ENCODE measurements at regions not wholly inside any gene's neighbourhood (a gene's known extent, or its start where the extent isn't known, plus 50 kb on each side); places are given as distances from the start of the nearest gene placed in this dataset.

DNA sequence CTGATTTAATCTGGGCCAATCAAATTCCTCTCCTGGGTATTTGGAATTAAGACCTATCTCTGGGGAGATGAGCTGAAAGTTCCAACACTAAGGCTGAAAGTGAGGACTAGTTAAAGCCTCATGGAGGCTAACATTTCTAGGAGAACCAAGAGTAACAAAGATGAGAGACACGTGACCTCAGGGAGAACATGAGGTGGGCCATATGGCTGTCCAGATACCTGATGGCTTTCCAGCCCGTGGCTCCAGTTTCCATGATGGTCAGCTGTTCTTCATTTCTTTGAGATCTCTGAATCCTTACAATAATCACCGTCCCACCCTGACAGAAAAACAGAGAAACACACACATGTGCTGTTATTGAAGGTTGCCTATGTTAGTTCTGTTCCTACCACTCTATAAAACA is 66.1 kb downstream of the LEPR start:
- Histone ChIP-seq H4K12ac (ENCODE audit: low read depth, low read length) (no peak overlapping the region), H3K9ac (ENCODE audit: low read length) (no peak overlapping the region), H2AK5ac (ENCODE audit: low read length) (no peak overlapping the region), H2BK12ac (ENCODE audit: low read length) (no peak overlapping the region), H3K18ac (ENCODE audit: low read length) (no peak overlapping the region), H3K14ac (ENCODE audit: low read length) (no peak overlapping the region), H3K4me3 (ENCODE audit: low read depth, low read length) (no peak overlapping the region), H2AFZ (ENCODE audit: insufficient read depth, low read length, poor library complexity) (no peak overlapping the region), H3K79me2 (ENCODE audit: control insufficient read depth, insufficient read depth, low read length, poor library complexity) (no peaks in the 10 kb centered on the region), H3K4me2 (ENCODE audit: low read length) (no peak overlapping the region), H3K36me3 (ENCODE audit: control insufficient read depth in 1 of 2, insufficient read depth in 2 of 2, low read length in 2 of 2) (no peaks in the 10 kb centered on the region), H2BK120ac (ENCODE audit: insufficient read depth, low read length, poor library complexity) (no peak overlapping the region), H3K79me1 (ENCODE audit: low read length) (no peaks in the 10 kb centered on the region), H3K4me1 (ENCODE audit: control insufficient read depth in 1 of 2, insufficient read depth in 2 of 2, low read length in 2 of 2) (no peaks in the 10 kb centered on the region), H3K9me3 (ENCODE audit: insufficient read depth, low read depth, low read length) (no peaks in the 10 kb centered on the region), H2BK5ac (ENCODE audit: low read depth, low read length, poor library complexity) (no peak overlapping the region), H3K27me3 (ENCODE audit: insufficient read depth, low read length) (no peaks in the 10 kb centered on the region), H4K8ac (ENCODE audit: low read depth, low read length) (no peak overlapping the region), H3K4ac (ENCODE audit: low read depth, low read length) (no peak overlapping the region), H3K27ac (ENCODE audit: low read depth, low read length) (no peak overlapping the region), H4K91ac (ENCODE audit: low read depth, low read length) (no peak overlapping the region), H3K23ac (ENCODE audit: low read length) (no peak overlapping the region)
- DNase-seq = no peak
- no CpG with 5 or more reads among the region's 3 CpGs for WGBS (ENCODE audit: extremely low coverage, insufficient coverage, insufficient read length)

DNA sequence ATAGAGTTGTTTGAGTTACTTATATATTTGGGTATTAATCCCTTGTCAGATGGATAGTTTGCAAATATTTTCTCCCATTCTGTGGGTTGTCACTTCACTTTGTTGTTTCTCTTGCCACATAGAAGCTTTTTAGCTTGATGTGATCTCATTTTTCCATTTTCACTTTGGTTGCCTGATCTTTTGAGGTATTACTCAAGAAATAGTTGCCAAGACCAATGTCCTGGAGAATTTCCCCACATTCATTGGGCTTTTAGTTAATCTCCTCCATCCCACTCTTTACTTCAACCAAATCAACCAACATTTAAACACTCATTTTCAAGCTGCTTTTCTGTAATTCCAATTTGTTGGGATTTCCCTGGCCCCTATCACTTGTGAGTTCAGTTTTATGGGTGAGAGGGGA is 69.0 kb downstream of the LEPR start:
- Histone ChIP-seq H3K4me1 (ENCODE audit: control insufficient read depth in 1 of 2, insufficient read depth in 2 of 2, low read length in 2 of 2) (no peaks in the 10 kb centered on the region), H4K12ac (ENCODE audit: low read depth, low read length) (no peak overlapping the region), H2BK120ac (ENCODE audit: insufficient read depth, low read length, poor library complexity) (no peak overlapping the region), H2BK5ac (ENCODE audit: low read depth, low read length, poor library complexity) (no peak overlapping the region), H3K23ac (ENCODE audit: low read length) (no peak overlapping the region), H3K4ac (ENCODE audit: low read depth, low read length) (no peak overlapping the region), H3K4me2 (ENCODE audit: low read length) (no peak overlapping the region), H4K91ac (ENCODE audit: low read depth, low read length) (no peak overlapping the region), H2AK5ac (ENCODE audit: low read length) (no peak overlapping the region), H3K79me2 (ENCODE audit: control insufficient read depth, insufficient read depth, low read length, poor library complexity) (no peaks in the 10 kb centered on the region), H3K18ac (ENCODE audit: low read length) (no peak overlapping the region), H2AFZ (ENCODE audit: insufficient read depth, low read length, poor library complexity) (no peak overlapping the region), H3K27me3 (ENCODE audit: insufficient read depth, low read length) (no peaks in the 10 kb centered on the region), H3K9ac (ENCODE audit: low read length) (no peak overlapping the region), H2BK12ac (ENCODE audit: low read length) (no peak overlapping the region), H3K4me3 (ENCODE audit: low read depth, low read length) (no peak overlapping the region), H4K8ac (ENCODE audit: low read depth, low read length) (no peak overlapping the region), H3K9me3 (ENCODE audit: insufficient read depth, low read depth, low read length) (no peaks in the 10 kb centered on the region), H3K14ac (ENCODE audit: low read length) (no peak overlapping the region), H3K36me3 (ENCODE audit: control insufficient read depth in 1 of 2, insufficient read depth in 2 of 2, low read length in 2 of 2) (no peaks in the 10 kb centered on the region), H3K27ac (ENCODE audit: low read depth, low read length) (no peak overlapping the region), H3K79me1 (ENCODE audit: low read length) (no peaks in the 10 kb centered on the region)
- no peak for DNase-seq

DNA sequence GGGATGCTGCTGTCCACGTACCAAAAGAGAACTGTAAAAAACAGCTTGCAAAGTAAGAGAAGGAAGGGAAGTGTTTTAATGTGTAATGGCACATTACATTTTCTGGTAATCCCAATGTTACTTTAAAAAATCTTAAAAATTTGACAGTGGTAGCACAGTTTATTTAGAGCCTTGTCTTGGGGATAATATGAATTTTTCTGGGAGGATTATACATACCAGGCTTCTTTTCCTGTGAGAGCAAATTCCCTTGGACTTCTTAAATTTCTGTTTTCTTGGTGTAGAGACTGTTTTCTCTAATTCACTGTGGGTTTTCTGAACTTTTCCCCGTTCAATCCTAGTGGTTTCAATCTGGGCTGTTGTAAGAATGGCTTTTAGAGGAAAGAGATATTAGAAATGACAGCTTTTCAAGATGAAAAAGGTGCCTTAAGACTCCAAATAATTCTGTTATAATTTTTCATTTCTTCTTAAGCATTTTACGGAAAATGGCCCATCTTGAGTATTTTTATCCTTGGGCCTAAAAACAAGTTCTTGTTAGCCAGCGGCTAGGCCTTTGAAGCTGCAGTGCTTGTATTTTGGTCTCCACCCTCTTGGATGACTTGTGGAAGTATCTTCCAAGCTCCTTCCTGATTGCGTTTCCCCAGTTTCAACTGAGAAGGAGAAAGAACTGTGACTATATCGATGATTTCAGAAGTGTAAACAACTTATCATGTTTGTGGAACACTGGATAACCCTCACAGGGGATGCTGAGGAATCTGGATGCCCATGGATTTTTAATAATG is 70.0 kb downstream of the LEPR start:
- Histone ChIP-seq H3K18ac (ENCODE audit: low read length) (no peak overlapping the region), H2AFZ (ENCODE audit: insufficient read depth, low read length, poor library complexity) (no peak overlapping the region), H3K79me1 (ENCODE audit: low read length) (no peaks in the 10 kb centered on the region), H4K91ac (ENCODE audit: low read depth, low read length) (no peak overlapping the region), H3K4me3 (ENCODE audit: low read depth, low read length) (no peak overlapping the region), H3K9ac (ENCODE audit: low read length) (no peak overlapping the region), H2AK5ac (ENCODE audit: low read length) (no peak overlapping the region), H3K9me3 (ENCODE audit: insufficient read depth, low read depth, low read length) (no peaks in the 10 kb centered on the region), H3K4ac (ENCODE audit: low read depth, low read length) (no peak overlapping the region), H2BK12ac (ENCODE audit: low read length) (no peak overlapping the region), H3K4me1 (ENCODE audit: control insufficient read depth in 1 of 2, insufficient read depth in 2 of 2, low read length in 2 of 2) (no peaks in the 10 kb centered on the region), H3K27me3 (ENCODE audit: insufficient read depth, low read length) (no peaks in the 10 kb centered on the region), H3K23ac (ENCODE audit: low read length) (no peak overlapping the region), H3K36me3 (ENCODE audit: control insufficient read depth in 1 of 2, insufficient read depth in 2 of 2, low read length in 2 of 2) (no peaks in the 10 kb centered on the region), H4K12ac (ENCODE audit: low read depth, low read length) (no peak overlapping the region), H2BK5ac (ENCODE audit: low read depth, low read length, poor library complexity) (no peak overlapping the region), H4K8ac (ENCODE audit: low read depth, low read length) (no peak overlapping the region), H3K4me2 (ENCODE audit: low read length) (no peak overlapping the region), H3K27ac (ENCODE audit: low read depth, low read length) (no peak overlapping the region), H2BK120ac (ENCODE audit: insufficient read depth, low read length, poor library complexity) (no peak overlapping the region), H3K14ac (ENCODE audit: low read length) (no peak overlapping the region), H3K79me2 (ENCODE audit: control insufficient read depth, insufficient read depth, low read length, poor library complexity) (no peaks in the 10 kb centered on the region)
- no peak for DNase-seq
- no CpG with 5 or more reads among the region's 6 CpGs for WGBS (ENCODE audit: extremely low coverage, insufficient coverage, insufficient read length)

DNA sequence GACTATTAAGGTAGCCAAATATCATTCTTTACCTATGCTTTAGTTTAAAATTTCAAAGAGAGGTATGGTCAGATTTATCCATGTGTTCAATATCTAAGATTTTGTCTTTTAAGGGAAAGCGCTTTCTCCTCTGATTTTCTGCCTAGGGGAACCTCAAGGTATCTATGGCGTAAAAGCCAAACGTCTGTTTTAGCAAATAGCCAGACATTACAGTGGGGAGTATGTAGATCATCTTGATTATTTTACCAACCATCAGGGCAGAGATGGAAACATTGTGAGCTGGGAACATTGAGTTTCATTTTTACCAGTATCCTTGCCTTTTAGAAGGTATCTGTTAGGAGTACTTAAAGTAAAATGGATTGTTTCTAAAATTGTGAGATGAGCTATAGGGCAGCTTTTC is 71.0 kb downstream of the LEPR start:
- no peak overlapping the region for H2AFZ ChIP-seq (ENCODE audit: insufficient read depth, low read length, poor library complexity)
- no peak overlapping the region for H2AK5ac ChIP-seq (ENCODE audit: low read length)
- H3K79me1 ChIP-seq (ENCODE audit: low read length) = no peaks in the 10 kb centered on the region
- H4K91ac ChIP-seq (ENCODE audit: low read depth, low read length) = no peak overlapping the region
- H4K12ac ChIP-seq (ENCODE audit: low read depth, low read length) = no peak overlapping the region
- H3K23ac ChIP-seq (ENCODE audit: low read length) = no peak overlapping the region
- no peak overlapping the region for H2BK120ac ChIP-seq (ENCODE audit: insufficient read depth, low read length, poor library complexity)
- H3K4me2 ChIP-seq (ENCODE audit: low read length) = no peak overlapping the region
- no peaks in the 10 kb centered on the region for H3K9me3 ChIP-seq (ENCODE audit: insufficient read depth, low read depth, low read length)
- H3K79me2 ChIP-seq (ENCODE audit: control insufficient read depth, insufficient read depth, low read length, poor library complexity) = no peaks in the 10 kb centered on the region
- H2BK12ac ChIP-seq (ENCODE audit: low read length) = no peak overlapping the region
- no peak overlapping the region for H3K4me3 ChIP-seq (ENCODE audit: low read depth, low read length)
- H3K27me3 ChIP-seq (ENCODE audit: insufficient read depth, low read length) = no peaks in the 10 kb centered on the region
- no peak overlapping the region for H4K8ac ChIP-seq (ENCODE audit: low read depth, low read length)
- no peak overlapping the region for H3K27ac ChIP-seq (ENCODE audit: low read depth, low read length)
- no peaks in the 10 kb centered on the region for H3K36me3 ChIP-seq (ENCODE audit: control insufficient read depth in 1 of 2, insufficient read depth in 2 of 2, low read length in 2 of 2)
- H2BK5ac ChIP-seq (ENCODE audit: low read depth, low read length, poor library complexity) = no peak overlapping the region
- H3K18ac ChIP-seq (ENCODE audit: low read length) = no peak overlapping the region
- no peak overlapping the region for H3K9ac ChIP-seq (ENCODE audit: low read length)
- no CpG with 5 or more reads among the region's 3 CpGs for WGBS (ENCODE audit: extremely low coverage, insufficient coverage, insufficient read length)
- DNase-seq = peak in 1 of 2 donors; percentile 73
- no peaks in the 10 kb centered on the region for H3K4me1 ChIP-seq (ENCODE audit: control insufficient read depth in 1 of 2, insufficient read depth in 2 of 2, low read length in 2 of 2)
- H3K14ac ChIP-seq (ENCODE audit: low read length) = no peak overlapping the region
- no peak overlapping the region for H3K4ac ChIP-seq (ENCODE audit: low read depth, low read length)
